ENCODE measurements at regions not wholly inside any gene's neighbourhood (a gene's known extent, or its start where the extent isn't known, plus 50 kb on each side); places are given as distances from the start of the nearest gene placed in this dataset.

DNA sequence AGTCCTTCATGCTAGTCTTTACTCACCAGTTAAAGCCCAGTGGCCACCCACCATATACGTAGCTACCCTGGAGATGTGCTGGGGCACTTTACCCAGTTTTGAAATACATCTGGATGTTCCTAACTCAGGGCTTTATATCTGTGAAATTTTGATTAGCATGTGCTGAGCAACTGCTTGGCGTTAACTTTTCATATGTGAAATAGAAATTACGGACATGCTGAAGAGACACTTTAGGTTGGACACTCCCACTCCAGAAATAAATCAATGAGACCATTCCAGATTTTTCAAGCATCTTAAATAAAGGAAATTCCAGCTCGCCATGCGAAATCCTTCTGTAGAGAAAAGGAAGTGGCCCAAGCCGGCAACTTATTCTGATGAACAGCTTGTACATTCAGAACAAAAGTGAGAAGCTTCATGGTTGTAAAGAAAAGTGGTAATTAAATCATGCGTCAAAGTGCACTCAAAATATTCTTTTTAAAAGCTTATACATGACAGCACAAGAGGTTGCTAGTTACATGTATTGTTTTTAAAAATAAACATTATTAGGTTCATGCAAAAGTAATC is 153.5 kb upstream of the ITGB1 start:
- H3K27me3 Mint-ChIP-seq: peaks cover 16% of the 10 kb centered on the region
- intact Hi-C loops (cut with micrococcal nuclease): no loop called here
- no peaks in the 10 kb centered on the region for H3K36me3 Mint-ChIP-seq (ENCODE audit: low read depth)
- peaks cover 6% of the 10 kb centered on the region for H3K4me1 Mint-ChIP-seq (ENCODE audit: low read depth)
- H3K27ac Mint-ChIP-seq: no peak overlapping the region
- H3K9me3 Mint-ChIP-seq: no peaks in the 10 kb centered on the region
- no peak overlapping the region for H3K4me3 Mint-ChIP-seq

DNA sequence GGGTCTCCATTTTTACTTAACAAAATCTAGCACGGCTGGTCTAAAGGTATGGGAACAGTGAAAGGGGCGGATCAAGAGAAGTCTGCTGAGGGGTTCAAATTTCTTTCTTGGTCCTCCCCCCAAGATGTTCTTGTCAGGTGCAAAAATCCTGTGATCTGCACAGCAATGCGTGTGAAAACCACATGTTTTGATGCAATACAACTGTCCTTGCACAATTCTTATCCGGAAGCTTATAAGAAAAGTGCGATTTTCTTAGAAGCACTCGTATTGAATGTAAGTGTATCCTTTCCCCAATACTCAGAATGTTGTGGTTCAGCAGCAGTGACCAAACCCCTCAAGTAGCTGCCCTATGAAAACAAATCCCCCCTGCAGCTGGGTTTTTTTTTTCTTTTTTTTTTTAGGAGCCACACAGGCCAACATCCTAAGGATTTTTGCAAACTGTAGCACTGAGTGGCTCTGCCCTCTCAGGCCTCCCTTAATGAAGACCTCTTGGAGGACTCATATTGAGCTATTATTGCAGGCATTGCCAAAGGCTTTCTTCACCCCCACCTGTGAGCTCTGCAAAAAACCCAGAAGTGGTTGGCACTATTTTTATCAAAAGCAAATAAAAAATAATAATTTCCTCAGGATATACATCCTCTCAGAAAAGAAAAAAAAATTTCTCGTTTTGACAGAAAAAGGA is 151.9 kb upstream of the ITGB1 start:
- Mint-ChIP-seq H3K27ac (no peak overlapping the region), H3K36me3 (ENCODE audit: low read depth) (no peaks in the 10 kb centered on the region), H3K4me1 (ENCODE audit: low read depth) (peaks cover 6% of the 10 kb centered on the region), H3K9me3 (no peaks in the 10 kb centered on the region), H3K4me3 (no peak overlapping the region), H3K27me3 (peaks cover 18% of the 10 kb centered on the region)
- intact Hi-C loops (cut with micrococcal nuclease): no loop called here

DNA sequence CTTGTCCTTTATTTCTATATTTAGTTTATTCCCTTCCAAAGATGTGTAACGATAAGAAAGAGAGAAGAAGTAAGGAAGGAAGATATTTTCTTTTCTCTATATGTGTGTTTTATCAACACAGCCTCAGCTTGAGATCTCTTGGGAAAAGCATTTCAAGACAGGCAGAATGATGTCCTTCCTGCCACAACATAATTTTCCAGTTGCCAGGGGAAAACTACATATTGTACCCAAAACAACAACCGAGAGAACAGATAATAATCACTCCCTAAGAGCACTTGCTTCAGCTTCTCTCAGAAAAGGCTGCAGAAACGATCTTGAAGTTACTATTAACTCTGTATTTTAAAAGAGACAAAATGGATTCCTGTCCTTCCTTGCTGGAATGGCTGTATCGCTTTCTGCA is 151.4 kb upstream of the ITGB1 start:
- H3K27me3 Mint-ChIP-seq: peaks cover 18% of the 10 kb centered on the region
- no peak overlapping the region for H3K27ac Mint-ChIP-seq
- peaks cover 5% of the 10 kb centered on the region for H3K4me1 Mint-ChIP-seq (ENCODE audit: low read depth)
- no peaks in the 10 kb centered on the region for H3K36me3 Mint-ChIP-seq (ENCODE audit: low read depth)
- intact Hi-C loops (cut with micrococcal nuclease): no loop called here
- no peak overlapping the region for H3K4me3 Mint-ChIP-seq
- no peaks in the 10 kb centered on the region for H3K9me3 Mint-ChIP-seq

DNA sequence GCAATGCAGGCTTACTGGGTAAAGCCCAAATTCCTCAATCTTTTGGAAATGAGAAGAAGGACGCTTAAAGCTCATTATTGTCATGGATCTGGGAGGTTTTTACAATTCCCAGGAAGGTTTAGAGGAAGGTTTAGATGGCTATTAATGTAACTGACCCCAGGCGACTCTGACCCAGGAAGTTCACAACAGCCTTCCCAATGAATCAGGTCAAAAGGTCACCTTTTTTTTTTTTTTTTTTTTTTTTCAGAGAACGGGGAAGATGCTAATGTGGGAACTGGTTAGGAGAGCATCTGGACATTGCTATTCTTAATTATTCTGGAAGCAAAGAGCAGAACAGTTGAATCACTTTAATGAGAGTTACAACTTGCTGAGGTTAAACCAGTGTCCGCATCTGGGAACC is 149.9 kb upstream of the ITGB1 start:
- Mint-ChIP-seq H3K27me3 (peaks cover 23% of the 10 kb centered on the region), H3K9me3 (peaks cover 14% of the 10 kb centered on the region), H3K4me1 (ENCODE audit: low read depth) (no peaks in the 10 kb centered on the region), H3K27ac (no peak overlapping the region), H3K36me3 (ENCODE audit: low read depth) (no peaks in the 10 kb centered on the region), H3K4me3 (no peak overlapping the region)
- intact Hi-C loops (cut with micrococcal nuclease): no loop called here

DNA sequence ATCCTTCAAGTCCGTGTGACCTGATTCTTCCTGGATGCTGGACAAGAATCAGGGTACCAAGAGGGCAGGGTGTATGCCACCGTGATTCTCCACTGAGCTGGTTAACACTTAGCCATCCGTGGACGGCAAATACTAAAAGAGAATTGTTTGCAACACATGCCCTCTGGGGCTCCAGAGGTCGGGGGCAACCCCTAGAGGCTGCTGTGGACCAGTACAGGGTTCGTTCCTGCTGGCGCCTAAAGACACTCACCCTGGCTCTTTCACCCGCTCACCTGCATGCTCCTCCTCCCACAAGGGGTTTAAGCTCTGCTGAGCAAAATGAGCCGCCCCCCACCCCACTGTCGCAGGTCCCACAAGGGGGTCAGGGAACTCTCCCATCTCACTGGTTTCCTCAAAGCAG is 148.7 kb upstream of the ITGB1 start:
- Mint-ChIP-seq H3K27ac (no peak overlapping the region), H3K4me1 (ENCODE audit: low read depth) (peaks cover under 1% of the 10 kb centered on the region), H3K27me3 (peaks cover 23% of the 10 kb centered on the region), H3K4me3 (no peak overlapping the region), H3K9me3 (peaks cover 17% of the 10 kb centered on the region), H3K36me3 (ENCODE audit: low read depth) (no peaks in the 10 kb centered on the region)
- intact Hi-C loops (cut with micrococcal nuclease): no loop called here

DNA sequence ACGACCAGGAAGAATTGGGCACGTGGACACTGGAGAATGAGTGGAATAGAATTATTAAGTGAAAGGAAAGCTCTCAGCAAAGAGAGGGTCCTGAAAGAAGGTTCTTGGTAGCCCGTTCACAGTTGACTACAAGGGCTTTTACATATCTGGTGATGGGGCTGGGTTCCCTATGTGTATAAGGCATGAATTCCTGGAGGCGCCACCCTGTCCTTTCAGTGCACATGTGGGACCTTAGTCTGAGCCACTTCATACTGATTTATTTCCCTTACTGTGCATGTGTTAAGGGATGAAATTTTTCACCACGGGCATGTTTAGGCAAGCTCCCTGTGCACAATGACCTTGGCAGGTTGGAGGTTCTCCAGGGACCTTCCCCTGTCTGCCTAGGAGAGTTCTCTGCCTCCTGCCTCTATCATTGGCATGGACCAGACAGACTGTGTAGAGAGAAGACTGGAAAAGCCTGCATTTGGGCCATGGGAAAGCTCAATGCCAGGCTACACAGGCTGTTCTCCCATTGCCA is 145.9 kb upstream of the ITGB1 start:
- Mint-ChIP-seq H3K4me3 (no peak overlapping the region), H3K4me1 (ENCODE audit: low read depth) (peaks cover 26% of the 10 kb centered on the region), H3K27me3 (peaks cover 16% of the 10 kb centered on the region), H3K9me3 (peaks cover 23% of the 10 kb centered on the region), H3K27ac (no peak overlapping the region), H3K36me3 (ENCODE audit: low read depth) (no peaks in the 10 kb centered on the region)
- intact Hi-C loops (cut with micrococcal nuclease): no loop called here

DNA sequence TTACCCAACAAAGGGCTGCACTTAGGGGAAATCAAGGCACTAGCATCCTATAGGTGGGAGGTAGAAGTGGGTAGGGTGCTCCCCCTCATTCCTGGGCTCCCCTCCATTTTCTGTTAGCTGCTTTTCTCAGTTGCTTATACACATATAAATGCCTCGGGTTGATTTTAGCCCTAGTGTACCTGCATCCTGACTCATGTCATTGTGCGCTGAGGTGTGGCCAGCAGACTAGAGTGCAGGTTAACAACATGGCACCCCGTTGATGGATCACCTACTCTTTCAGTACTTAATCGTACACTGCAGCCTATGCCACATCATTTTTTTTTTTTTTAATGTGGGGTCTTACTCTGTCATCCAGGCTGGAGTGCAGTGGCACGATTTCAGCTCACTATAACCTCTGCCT is 144.0 kb upstream of the ITGB1 start:
- H3K4me3 Mint-ChIP-seq: no peak overlapping the region
- peaks cover 23% of the 10 kb centered on the region for H3K9me3 Mint-ChIP-seq
- no peaks in the 10 kb centered on the region for H3K36me3 Mint-ChIP-seq (ENCODE audit: low read depth)
- no peak overlapping the region for H3K27ac Mint-ChIP-seq
- peaks cover 20% of the 10 kb centered on the region for H3K27me3 Mint-ChIP-seq
- peaks cover 26% of the 10 kb centered on the region for H3K4me1 Mint-ChIP-seq (ENCODE audit: low read depth)
- intact Hi-C loops (cut with micrococcal nuclease): no loop called here

DNA sequence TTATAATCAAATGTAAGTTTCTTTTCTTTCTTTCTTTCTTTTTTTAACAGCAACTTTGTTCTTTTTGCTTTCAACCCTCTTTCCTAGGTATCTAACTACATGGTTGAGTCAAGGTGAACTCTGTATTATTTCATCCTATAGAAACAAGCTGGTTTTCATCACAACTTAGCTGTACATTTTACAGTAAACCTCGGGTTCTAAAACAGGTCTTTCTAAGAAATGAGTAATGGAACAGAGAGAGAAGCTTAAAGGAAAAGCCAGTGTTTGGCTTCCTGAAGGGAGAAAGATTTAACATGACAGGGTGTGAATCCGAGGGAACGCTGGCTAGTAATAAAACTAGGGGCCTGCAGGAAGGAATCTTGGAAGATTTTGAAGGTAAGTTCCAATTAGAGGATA is 143.4 kb upstream of the ITGB1 start:
- H3K36me3 Mint-ChIP-seq (ENCODE audit: low read depth): no peaks in the 10 kb centered on the region
- peak overlapping the region; percentile 75 for H3K27ac Mint-ChIP-seq
- H3K4me1 Mint-ChIP-seq (ENCODE audit: low read depth): peaks cover 27% of the 10 kb centered on the region
- peaks cover 23% of the 10 kb centered on the region for H3K9me3 Mint-ChIP-seq
- peaks cover 17% of the 10 kb centered on the region for H3K27me3 Mint-ChIP-seq
- intact Hi-C loops (cut with micrococcal nuclease): no loop called here
- H3K4me3 Mint-ChIP-seq: no peak overlapping the region

DNA sequence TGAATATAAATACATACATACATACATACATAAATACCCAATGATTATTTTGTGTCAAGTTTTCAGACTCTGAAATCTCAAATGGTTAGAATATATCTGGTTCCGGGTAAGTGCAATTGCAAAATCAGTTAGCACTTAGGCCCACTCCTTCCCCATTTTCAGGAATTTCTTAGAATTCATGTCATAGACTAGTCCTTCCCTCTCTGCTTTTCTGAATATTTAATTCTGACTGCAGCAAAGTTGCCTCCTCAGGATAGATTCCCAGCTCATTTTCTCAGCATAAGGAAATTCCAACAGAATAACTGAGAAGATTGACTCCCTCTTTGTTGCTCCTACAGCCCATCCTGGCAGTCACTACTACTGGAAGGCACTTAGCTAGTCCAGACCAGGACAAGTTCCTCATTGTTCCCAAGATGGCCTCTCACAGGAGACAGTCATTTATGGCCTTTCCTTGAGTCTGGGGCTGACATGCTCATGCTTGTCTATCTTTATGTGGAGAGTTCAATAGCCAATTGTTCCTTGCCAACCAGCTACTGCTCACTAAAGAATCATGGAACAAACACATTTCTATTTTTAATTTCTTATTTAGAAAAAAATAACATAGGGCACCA is 142.9 kb upstream of the ITGB1 start:
- peaks cover 32% of the 10 kb centered on the region for H3K4me1 Mint-ChIP-seq (ENCODE audit: low read depth)
- no peak overlapping the region for H3K4me3 Mint-ChIP-seq
- no peaks in the 10 kb centered on the region for H3K36me3 Mint-ChIP-seq (ENCODE audit: low read depth)
- peak overlapping the region; percentile 75 for H3K27ac Mint-ChIP-seq
- peaks cover 15% of the 10 kb centered on the region for H3K27me3 Mint-ChIP-seq
- intact Hi-C loops (cut with micrococcal nuclease): no loop called here
- H3K9me3 Mint-ChIP-seq: peaks cover 23% of the 10 kb centered on the region

DNA sequence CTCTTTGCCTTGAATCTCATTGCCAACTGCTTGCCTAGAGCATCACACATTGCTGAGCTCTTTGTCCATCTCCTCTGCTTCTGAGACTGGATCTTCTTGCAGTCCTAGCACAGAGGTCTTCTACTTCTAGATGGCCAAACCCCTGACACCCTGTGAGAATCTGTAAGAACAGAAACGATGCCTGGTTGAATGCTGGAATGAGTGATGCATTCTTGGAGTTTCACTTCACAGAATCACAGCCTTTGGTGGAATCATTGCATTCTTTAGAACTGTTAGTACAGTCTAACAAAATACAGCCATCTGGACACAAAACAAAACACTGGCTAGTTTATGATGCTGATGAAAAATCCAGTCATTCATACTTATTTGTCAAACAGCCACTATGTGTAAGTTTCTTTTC is 141.7 kb upstream of the ITGB1 start:
- H3K27ac Mint-ChIP-seq: no peak overlapping the region
- peaks cover 2% of the 10 kb centered on the region for H3K36me3 Mint-ChIP-seq (ENCODE audit: low read depth)
- peaks cover 26% of the 10 kb centered on the region for H3K9me3 Mint-ChIP-seq
- no peak overlapping the region for H3K4me3 Mint-ChIP-seq
- peaks cover 15% of the 10 kb centered on the region for H3K27me3 Mint-ChIP-seq
- intact Hi-C loops (cut with micrococcal nuclease): no loop called here
- H3K4me1 Mint-ChIP-seq (ENCODE audit: low read depth): peaks cover 34% of the 10 kb centered on the region

DNA sequence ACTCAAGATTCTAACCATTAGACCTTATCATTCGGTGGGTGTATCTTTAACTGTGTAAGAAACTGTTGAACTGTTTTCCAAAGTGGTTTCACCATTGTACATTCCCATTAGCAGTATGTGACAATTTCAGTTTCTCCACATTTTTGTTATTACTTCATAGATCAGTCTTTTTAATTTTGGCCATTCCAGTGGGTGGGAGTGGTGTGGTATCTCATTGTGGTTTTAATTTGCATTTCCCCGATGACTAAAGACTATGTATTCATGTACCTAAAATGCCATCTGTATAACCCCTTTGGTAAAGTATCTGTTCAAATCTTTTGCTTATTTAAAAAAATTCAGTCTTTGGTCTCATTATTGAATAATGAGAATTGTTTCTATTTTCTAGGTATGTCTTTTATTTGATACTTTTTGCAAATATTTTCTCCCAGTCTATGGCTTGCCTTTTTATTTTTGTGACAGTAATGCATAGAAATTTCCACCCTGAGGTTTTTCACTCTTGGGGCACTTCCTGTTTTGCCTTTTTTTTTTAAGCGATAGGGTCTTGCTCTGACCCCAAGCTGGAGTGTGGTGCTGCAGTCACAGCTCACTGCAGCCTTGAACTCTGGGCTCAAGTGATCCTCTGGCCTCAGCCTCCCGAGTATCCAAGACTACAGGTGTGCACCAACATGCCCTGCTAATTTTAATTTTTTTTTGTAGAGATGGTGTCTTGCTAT is 141.1 kb upstream of the ITGB1 start:
- Mint-ChIP-seq H3K27me3 (peaks cover 14% of the 10 kb centered on the region), H3K9me3 (peaks cover 29% of the 10 kb centered on the region), H3K36me3 (ENCODE audit: low read depth) (peaks cover 5% of the 10 kb centered on the region), H3K27ac (no peak overlapping the region), H3K4me3 (no peak overlapping the region), H3K4me1 (ENCODE audit: low read depth) (peaks cover 34% of the 10 kb centered on the region)
- intact Hi-C loops (cut with micrococcal nuclease): no loop called here

DNA sequence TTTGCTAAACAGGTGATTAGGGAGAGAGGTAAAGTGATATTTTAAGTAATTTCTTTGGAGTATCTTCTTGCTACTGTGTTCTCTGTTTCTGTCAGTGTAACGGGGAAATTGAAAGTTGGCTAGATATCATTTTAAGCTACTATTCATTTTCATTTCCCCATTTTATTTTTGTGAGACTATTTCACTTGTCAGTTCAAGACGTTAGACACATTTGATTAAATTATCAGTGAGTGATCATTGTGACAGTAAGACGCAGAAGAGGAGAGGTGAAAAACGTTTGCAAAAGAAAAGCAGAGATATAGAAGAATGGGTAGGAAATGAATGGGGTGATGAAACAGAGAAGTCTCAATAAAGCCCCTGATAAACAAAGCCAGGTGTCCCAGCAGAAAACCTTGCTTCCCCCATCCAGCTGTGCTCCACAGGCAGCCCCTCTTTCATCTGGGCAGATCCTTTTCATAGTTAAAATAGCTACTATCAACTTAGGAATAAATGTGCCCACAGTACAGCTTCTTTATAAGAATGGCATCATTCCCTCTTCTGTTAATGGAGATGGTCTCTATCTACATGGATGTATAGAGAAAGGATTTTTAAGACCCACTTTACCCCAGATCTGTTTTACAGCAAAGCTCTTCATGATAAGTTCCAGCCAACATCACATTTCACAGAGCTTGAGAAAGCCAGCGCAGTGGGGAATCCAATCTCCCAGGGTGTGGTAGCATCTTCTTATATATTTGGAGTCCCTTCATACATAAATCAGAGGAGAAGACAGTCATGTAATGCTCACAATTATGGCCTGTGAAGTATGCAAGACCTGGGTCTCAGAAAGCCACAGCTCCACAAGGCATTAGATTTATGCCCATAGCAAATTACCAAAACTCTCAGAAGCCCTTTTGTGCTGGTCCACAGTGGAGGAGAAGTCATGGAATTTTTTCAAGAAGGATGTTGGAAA is 138.1 kb upstream of the ITGB1 start:
- H3K4me3 Mint-ChIP-seq: no peak overlapping the region
- no peak overlapping the region for H3K27ac Mint-ChIP-seq
- peaks cover 17% of the 10 kb centered on the region for H3K9me3 Mint-ChIP-seq
- peaks cover 5% of the 10 kb centered on the region for H3K36me3 Mint-ChIP-seq (ENCODE audit: low read depth)
- peaks cover 32% of the 10 kb centered on the region for H3K4me1 Mint-ChIP-seq (ENCODE audit: low read depth)
- H3K27me3 Mint-ChIP-seq: peaks cover 8% of the 10 kb centered on the region
- intact Hi-C loops (cut with micrococcal nuclease): no loop called here

DNA sequence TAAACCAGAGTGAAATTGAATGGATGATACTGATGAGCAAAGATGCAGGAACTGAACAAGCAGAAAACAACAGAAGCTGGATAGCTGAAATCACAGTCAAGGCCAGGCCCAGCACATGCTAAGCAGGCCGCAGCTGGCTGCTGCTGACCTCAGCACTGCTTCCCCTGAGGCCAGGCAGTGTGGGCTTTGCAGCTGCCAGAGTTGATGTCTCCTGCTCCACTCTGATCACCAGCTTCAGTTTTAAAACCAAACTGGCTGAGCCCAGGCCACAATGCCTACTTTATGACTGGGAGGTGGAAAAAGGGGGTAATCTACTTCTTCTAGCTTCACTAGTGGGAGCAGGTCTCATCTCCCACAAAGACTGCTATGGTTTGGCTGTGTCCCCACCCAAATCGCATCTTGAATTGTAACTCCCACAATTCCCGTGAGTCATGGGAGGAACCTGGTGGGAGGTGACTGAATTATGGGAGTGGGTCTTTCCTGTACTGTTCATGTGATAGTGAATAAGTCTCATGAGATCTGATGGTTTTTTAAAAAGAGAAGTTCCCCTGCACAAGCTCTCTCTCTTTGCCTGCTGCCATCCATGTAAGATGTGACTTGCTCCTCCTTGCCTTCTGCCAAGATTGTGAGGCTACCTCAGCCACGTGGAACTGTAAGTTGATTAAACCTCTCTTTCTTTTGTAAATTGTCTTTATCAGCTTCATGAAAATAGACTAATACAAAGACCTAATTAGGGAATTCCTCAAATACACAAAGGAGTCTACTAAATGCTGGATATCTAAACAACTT is 136.4 kb upstream of the ITGB1 start:
- Mint-ChIP-seq H3K27ac (no peak overlapping the region), H3K4me3 (no peak overlapping the region)
- intact Hi-C loops (cut with micrococcal nuclease): no loop called here

More for the DNA sequence above, 136.4 kb upstream of the ITGB1 start:
- H3K9me3 Mint-ChIP-seq: peaks cover 30% of the 10 kb centered on the region
- peaks cover 8% of the 10 kb centered on the region for H3K27me3 Mint-ChIP-seq
- H3K36me3 Mint-ChIP-seq (ENCODE audit: low read depth): peaks cover 5% of the 10 kb centered on the region
- H3K4me1 Mint-ChIP-seq (ENCODE audit: low read depth): peaks cover 19% of the 10 kb centered on the region
